Progenitor cell of endocrine pancreas (in vitro differentiated cells): ENCODE measurements at regions not wholly inside any gene's neighbourhood (a gene's known extent, or its start where the extent isn't known, plus 50 kb on each side); places are given as distances from the start of the nearest gene placed in this dataset.

Source experiments
- DNase-seq: peaks from one replicate; pipeline ENCODE4 v3.0.0; 2021; ENCODE audit warnings: low spot score; ENCODE audit not compliant: unreplicated experiment
- H3K27ac Mint-ChIP-seq: 2 replicates; pipeline ENCODE4 v1.8.0; 2021; ENCODE audit warnings: mild to moderate bottlenecking, moderate library complexity, mixed read lengths
- H3K27me3 Mint-ChIP-seq: 2 replicates; pipeline ENCODE4 v1.8.0; 2021; ENCODE audit warnings: mixed read lengths
- H3K36me3 Mint-ChIP-seq: 2 replicates; pipeline ENCODE4 v1.8.0; 2022; ENCODE audit warnings: mixed read lengths; ENCODE audit not compliant: insufficient read depth
- H3K4me1 Mint-ChIP-seq: 2 replicates; pipeline ENCODE4 v1.8.0; 2021; ENCODE audit warnings: low read depth, mixed read lengths
- H3K4me3 Mint-ChIP-seq: 2 replicates; pipeline ENCODE4 v1.8.0; 2021; ENCODE audit warnings: low read depth, mild to moderate bottlenecking, moderate library complexity, mixed read lengths
- H3K9me3 Mint-ChIP-seq: 2 replicates; pipeline ENCODE4 v1.8.0; 2021; ENCODE audit warnings: low read depth, mixed read lengths
- CTCF ChIP-seq: fragments of 200-600 bp; sonication (generic); IDR thresholded peaks from one replicate; pipeline ENCODE4 v1.5.0; 2021; ENCODE audit warnings: antibody characterized with exemption, mild to moderate bottlenecking; ENCODE audit not compliant: unreplicated experiment

GRCh38 chr21:15283138-15283537 lies 218.3 kb upstream of the NRIP1 start:
- no peak overlapping the region for H3K4me3 Mint-ChIP-seq
- H3K27ac Mint-ChIP-seq: no peak overlapping the region
- H3K36me3 Mint-ChIP-seq: no peaks in the 10 kb centered on the region
- no peak for TF ChIP-seq CTCF
- H3K27me3 Mint-ChIP-seq: no peaks in the 10 kb centered on the region
- no peak for DNase-seq
- H3K9me3 Mint-ChIP-seq: peaks cover 12% of the 10 kb centered on the region
- peaks cover 2% of the 10 kb centered on the region for H3K4me1 Mint-ChIP-seq

- H3K27me3 Mint-ChIP-seq: no peaks in the 10 kb centered on the region
- no peak overlapping the region for H3K27ac Mint-ChIP-seq
- DNase-seq: no peak
- no peak overlapping the region for H3K4me3 Mint-ChIP-seq
- TF ChIP-seq CTCF: no peak
- H3K4me1 Mint-ChIP-seq: peaks cover 2% of the 10 kb centered on the region
- H3K9me3 Mint-ChIP-seq: peaks cover 12% of the 10 kb centered on the region
- H3K36me3 Mint-ChIP-seq: no peaks in the 10 kb centered on the region
These were observed 219.0 kb upstream of the NRIP1 start for GRCh38 chr21:15283789-15284188.

- peaks cover 12% of the 10 kb centered on the region for H3K9me3 Mint-ChIP-seq
These were observed 220.8 kb upstream of the NRIP1 start for GRCh38 chr21:15285556-15285955.

GRCh38 chr21:15289246-15289645 lies 224.4 kb upstream of the NRIP1 start:
- no peak for TF ChIP-seq CTCF
- Mint-ChIP-seq H3K9me3 (peaks cover 2% of the 10 kb centered on the region), H3K27ac (no peak overlapping the region), H3K4me3 (no peak overlapping the region), H3K27me3 (no peaks in the 10 kb centered on the region), H3K4me1 (peaks cover 24% of the 10 kb centered on the region), H3K36me3 (no peaks in the 10 kb centered on the region)
- no peak for DNase-seq

More at GRCh38 chr21:15285556-15285955, 220.8 kb upstream of the NRIP1 start:
- Mint-ChIP-seq H3K27ac (no peak overlapping the region), H3K4me1 (peaks cover 2% of the 10 kb centered on the region), H3K4me3 (no peak overlapping the region), H3K36me3 (no peaks in the 10 kb centered on the region), H3K27me3 (no peaks in the 10 kb centered on the region)
- DNase-seq: no peak
- TF ChIP-seq CTCF: no peak

GRCh38 chr21:15289896-15290841 lies 225.4 kb upstream of the NRIP1 start:
- peak; percentile 47 for DNase-seq
- H3K4me3 Mint-ChIP-seq: peak overlapping the region; percentile 11

More at GRCh38 chr21:15289896-15290841, 225.4 kb upstream of the NRIP1 start:
- Mint-ChIP-seq H3K27ac (no peak overlapping the region), H3K27me3 (no peaks in the 10 kb centered on the region), H3K36me3 (no peaks in the 10 kb centered on the region), H3K9me3 (no peaks in the 10 kb centered on the region), H3K4me1 (peaks cover 24% of the 10 kb centered on the region)
- TF ChIP-seq CTCF: no peak
